CD4-positive, alpha-beta T cell treated with Interleukin-4 for 4 hours (primary cell): ENCODE measurements at regions not wholly inside any gene's neighbourhood (a gene's known extent, or its start where the extent isn't known, plus 50 kb on each side); places are given as distances from the start of the nearest gene placed in this dataset.
"Not testable (repeated sequence)": the region's sequence is repeated elsewhere in the genome, so short reads cannot be mapped to it uniquely, and the experiment has no call there.

Experiments
- DNase-seq: peaks from one replicate; pipeline ENCODE4 v3.0.0-alpha.2; 2020

GRCh38 chr11:29224739-29225384 lies 792.0 kb downstream of the KCNA4 start:
- DNase-seq: no peak

GRCh38 chr11:29219531-29219930 lies 797.3 kb downstream of the KCNA4 start:
- not testable (repeated sequence) for DNase-seq

GRCh38 chr11:29217901-29218300 lies 798.9 kb downstream of the KCNA4 start:
- no peak for DNase-seq

DNA sequence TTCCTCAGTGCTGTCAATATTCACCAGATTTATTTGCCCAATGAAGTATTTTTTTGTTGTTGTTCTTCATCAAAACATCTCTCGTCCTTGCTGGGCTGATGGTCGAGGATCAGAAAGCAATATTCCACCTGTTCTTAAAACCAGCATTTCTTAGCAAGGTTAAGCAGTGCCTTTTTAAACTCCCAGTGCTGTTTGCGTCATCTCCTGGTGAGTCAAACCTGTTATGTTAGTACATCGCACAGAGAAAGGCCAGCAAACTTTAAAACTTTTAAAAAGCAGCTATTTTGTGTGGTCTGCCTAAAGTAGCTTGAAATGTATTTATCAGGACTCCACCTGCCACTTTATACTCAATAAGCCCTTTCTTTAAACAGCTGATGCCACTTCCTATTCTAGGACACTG lies 802.0 kb downstream of the KCNA4 start:
- DNase-seq: no peak

DNA sequence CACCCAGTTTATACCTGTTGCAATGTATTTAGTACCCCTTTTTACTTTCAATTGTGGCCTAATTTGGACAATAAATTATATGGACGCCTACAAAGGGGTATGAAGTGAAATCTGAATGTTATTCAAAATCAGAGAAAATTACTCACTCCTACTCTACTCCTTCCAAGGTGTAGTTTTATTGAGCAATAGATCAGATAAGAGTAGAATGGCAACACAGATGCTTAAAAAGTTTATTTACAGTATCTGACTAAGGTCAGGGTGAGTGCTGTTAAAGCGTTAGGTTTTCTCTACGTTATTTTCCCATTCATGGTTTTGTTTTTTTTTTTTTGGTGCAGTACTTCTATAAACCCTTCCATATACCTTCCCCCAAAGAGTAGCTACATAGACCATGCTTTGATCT lies 805.6 kb downstream of the KCNA4 start:
- no peak for DNase-seq

DNA sequence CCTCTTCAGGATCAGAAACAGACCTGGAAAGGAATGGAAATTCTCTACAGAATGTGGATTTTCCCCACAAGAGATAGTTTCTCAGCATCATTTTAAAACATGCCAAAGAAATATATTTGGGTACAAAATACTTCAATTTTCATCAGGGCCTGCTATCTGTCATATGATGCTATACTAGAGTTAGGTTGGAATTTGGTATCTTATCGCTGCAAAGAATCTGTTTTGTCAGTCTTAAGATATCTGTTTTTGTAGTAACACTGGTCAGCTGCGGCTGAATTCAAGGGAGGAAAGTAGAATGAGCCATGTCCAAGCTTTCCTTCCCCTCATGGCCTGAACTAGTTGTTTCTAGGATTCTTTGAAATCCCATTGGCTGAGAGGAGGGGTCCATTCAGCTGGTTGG lies 806.4 kb downstream of the KCNA4 start:
- no peak for DNase-seq

DNA sequence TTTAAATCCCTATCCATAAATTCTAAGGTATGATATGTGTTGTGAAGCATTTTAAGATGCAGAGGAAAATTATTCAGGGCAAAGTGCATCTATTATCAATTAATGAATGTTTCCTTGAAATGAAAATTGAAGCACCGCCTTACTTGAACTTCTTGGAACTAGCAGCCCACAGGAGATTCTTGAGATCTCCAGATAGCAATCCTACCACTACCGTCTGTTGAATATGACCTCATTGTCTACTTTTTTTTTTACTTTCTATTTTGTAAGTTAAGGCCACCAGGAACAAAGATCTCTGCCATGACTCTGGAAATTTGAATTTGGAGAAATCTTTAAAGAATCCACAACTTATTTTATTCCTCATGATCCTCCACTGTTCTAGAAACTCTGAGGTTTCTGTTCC lies 808.7 kb downstream of the KCNA4 start:
- no peak for DNase-seq

DNA sequence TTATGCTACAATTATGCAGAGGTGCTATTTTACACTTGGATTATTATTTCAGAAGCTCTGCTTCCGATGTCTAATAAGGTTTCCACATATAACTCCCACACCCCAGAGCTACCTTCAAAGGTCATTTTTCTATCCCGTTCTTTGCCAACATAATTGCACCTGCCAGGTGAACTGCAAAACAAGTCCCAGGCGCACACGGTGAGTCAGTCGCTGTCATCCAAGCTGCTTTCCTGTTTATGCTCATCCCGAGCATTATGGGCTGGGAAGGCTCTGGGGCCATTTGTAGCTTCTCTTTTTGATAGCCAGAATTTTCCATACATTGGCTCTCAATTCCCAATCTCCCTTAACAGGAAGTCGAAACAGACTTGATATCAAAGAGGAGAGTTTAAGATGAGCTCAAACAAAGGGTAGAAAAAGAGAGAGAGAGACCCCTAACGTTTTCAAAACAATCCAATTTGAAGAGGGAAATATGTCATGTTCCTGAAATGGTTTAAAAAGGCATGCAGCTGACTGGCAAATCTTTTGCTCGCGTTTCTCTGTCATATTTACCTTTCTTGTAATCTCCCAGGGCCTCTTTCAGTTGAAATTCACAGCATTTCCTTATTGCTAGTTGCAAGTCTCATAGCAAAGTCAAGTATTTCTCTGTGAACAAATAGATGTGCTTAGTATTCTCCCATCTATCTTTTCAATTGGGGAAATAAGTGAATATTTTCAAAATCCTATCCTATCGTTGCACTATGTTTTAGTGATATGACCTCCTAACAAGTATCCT lies 815.9 kb downstream of the KCNA4 start:
- no peak for DNase-seq

- no peak for DNase-seq
Measured at GRCh38 chr11:29190313-29190712, 826.5 kb downstream of the KCNA4 start.

GRCh38 chr11:29187215-29187614 lies 829.6 kb downstream of the KCNA4 start:
- no peak for DNase-seq

DNA sequence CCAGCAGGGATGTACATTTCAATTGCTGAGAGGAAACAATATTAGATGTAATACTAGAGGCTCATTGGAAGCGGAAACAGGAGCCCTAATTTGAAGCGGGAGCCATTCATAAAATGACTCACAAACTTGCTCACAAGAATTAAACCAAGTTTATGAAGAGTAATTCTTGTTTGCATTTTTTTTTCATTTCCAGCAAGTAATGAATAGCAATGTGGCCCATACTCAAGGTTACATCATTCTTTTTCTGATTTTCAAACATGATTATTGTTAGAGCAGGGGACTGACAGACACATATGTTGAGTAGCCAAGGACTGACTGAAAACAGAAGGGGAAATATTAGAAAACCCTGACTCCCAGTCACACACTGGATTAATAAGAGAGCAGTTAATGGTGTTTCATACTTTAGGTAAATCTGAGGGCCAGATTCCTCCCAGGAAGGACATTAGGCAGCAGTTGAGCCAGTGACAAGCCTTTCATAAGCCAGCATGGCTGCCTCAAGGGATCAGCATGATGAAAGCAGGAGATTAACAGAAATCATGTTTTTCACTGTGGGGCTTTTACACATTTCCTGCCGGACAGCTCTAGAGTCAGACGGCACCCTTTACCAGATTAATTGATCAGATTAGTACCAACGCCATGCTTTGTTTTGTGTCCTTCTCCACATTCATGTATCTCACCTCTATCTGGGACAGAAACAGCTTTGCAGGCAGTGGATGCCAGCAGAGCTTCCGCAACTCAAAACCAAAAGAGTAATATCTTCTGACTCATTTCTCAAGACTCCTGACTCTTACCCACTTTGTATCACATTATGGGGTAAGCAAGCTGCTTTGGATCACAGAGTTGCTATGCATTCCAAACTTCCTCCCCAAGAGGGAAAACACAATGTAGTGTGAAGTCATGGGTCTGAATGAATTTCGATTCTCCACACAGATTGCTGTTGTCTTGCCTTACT lies 831.6 kb downstream of the KCNA4 start:
- DNase-seq: no peak

DNA sequence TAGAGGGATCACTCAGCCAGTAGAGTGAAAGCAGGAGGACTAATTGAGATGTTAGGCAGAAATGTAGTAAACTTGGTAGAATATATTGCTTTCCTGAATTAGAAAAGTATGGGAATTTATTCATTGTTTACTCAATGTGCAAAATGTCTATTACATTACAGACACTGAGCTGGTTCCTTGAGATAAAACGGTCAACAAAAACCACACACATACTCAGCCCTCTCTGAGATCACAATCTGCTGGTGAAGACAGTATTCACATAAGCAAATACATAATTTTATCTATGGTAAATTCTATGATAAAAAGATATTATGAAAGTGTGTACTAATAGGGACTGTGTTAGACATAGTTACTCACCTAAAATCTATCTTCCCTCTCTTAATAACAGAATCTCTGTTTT lies 833.5 kb downstream of the KCNA4 start:
- DNase-seq: no peak

- no peak for DNase-seq
Measured at GRCh38 chr11:29173660-29174062, 843.2 kb downstream of the KCNA4 start.

GRCh38 chr11:29171360-29171950 lies 845.4 kb downstream of the KCNA4 start:
- DNase-seq: no peak

DNA sequence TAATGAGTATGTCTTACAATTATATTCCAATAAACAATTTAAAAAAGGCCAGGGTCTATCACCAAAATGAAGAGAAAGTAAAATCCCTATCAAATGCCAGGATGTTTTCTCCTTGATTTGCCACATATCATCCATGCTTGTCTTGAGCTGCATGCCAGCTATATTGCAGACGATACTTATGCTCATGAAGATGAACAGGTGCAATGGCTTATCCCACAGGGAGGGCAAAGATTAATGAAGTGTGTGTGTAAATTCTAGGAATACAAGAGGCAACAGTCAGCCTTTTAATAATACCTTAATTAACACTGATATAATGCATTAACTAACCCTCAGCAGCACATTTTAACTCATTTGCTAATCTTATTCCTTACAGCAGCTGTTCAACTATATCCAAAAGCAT lies 850.5 kb downstream of the KCNA4 start:
- DNase-seq: no peak

DNA sequence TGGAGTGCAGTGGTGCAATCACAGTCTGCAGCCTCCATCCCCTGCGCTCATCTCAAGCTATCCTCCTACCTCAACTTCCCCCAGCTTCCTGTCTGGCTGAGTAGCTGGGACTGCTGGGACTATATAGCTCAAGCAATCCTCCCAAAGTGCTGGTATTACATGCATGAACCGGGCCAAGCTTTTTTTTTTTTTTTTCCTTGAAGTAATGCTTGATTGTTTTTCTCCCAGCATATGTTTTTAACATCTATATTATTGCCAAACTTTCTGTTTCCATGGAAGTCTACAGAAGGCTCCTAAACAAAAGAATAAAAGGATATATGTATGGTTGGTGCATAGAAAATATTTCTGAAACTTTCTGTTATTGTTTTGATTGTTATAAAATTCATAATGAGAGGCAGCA lies 853.6 kb downstream of the KCNA4 start:
- no peak for DNase-seq

DNA sequence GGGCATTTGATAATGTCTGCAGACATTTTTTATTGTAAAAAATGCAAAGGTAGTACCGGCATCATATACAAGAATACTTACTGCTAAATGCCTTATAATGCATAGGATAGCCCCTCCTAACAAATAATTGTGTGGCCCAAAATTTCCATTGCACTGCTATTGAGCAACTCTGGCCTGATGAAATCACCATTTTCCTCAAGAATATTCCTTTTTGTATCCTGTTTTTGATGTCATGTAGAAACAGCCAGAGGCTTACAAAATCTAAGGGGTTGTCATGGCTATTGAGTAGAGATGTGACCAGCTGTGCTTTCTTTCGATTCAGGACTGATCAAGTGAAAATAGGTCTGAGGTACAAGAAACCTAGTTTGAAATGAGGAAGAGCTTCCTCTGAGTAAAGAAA lies 854.3 kb downstream of the KCNA4 start:
- DNase-seq: no peak

- DNase-seq: no peak
Measured at GRCh38 chr11:29161191-29161590, 855.6 kb downstream of the KCNA4 start.

- no peak for DNase-seq
Measured at GRCh38 chr11:29159552-29160465, 857.0 kb downstream of the KCNA4 start.

- no peak for DNase-seq
Measured at GRCh38 chr11:29153078-29153477, 863.8 kb downstream of the KCNA4 start.

DNA sequence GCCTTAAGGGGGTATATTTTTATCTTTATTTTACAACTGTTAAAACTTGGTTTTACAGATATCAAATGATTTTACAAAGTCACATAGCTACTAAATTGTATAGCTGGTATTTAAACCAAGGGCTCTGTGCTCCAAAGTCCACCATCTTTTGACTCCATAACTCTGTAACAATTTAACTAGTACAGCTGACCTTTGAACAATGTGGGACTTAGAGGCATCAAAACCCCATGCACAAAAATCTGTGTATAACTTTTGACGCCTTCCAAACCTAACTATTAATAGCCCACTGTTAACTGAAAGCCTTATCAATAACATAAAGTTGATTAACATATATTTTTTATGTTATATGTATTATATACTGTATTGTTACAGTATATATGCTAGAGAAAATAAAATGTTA lies 874.3 kb downstream of the KCNA4 start:
- not testable (repeated sequence) for DNase-seq

GRCh38 chr11:29135504-29135903 lies 881.3 kb downstream of the KCNA4 start:
- DNase-seq: no peak
